Neutrophil (primary cell): ENCODE measurements at regions not wholly inside any gene's neighbourhood (a gene's known extent, or its start where the extent isn't known, plus 50 kb on each side); places are given as distances from the start of the nearest gene placed in this dataset.

Experiments used
- H3K27ac ChIP-seq: fragments of 200-600 bp; sonication (generic); 2 replicates; pipeline ENCODE4 v1.5.1; 2016; ENCODE audit warnings: mild to moderate bottlenecking, moderate library complexity
- H3K27me3 ChIP-seq: fragments of 200-600 bp; sonication (generic); 2 replicates; pipeline ENCODE4 v1.6.0; 2016; ENCODE audit warnings: mild to moderate bottlenecking
- H3K36me3 ChIP-seq: fragments of 200-600 bp; sonication (generic); 2 replicates; pipeline ENCODE4 v1.5.1; 2017
- H3K4me1 ChIP-seq, 2 experiments: fragments of 200-600 bp in 1 of 2; sonication (generic) in 1 of 2; 1 replicate in 1 of 2; 2 replicates in 1 of 2; pipeline versions ENCODE4 v1.5.1 to v1.6.1; 2013 to 2016; ENCODE audit warnings: low read depth in 1 of 2, low read length in 1 of 2, mild to moderate bottlenecking in 1 of 2, moderate library complexity in 1 of 2; ENCODE audit not compliant: control insufficient read depth in 1 of 2, insufficient read depth in 1 of 2
- H3K4me3 ChIP-seq, 2 experiments: fragments of 200-600 bp in 1 of 2; sonication (generic) in 1 of 2; 1 replicate in 1 of 2; 2 replicates in 1 of 2; pipeline ENCODE4 v1.5.1; 2013 to 2016; ENCODE audit warnings: low read depth in 1 of 2, low read length in 1 of 2, mild to moderate bottlenecking in 1 of 2, moderate library complexity in 1 of 2
- H3K9me3 ChIP-seq: fragments of 200-600 bp; sonication (generic); 2 replicates; pipeline ENCODE4 v1.5.1; 2016
- TF ChIP-seq, protein P1 (sequence below): fragments of 200-600 bp; sonication (generic); IDR thresholded peaks from 2 replicates; pipeline ENCODE4 v1.5.1; 2016; ENCODE audit warnings: antibody characterized with exemption

DNA sequence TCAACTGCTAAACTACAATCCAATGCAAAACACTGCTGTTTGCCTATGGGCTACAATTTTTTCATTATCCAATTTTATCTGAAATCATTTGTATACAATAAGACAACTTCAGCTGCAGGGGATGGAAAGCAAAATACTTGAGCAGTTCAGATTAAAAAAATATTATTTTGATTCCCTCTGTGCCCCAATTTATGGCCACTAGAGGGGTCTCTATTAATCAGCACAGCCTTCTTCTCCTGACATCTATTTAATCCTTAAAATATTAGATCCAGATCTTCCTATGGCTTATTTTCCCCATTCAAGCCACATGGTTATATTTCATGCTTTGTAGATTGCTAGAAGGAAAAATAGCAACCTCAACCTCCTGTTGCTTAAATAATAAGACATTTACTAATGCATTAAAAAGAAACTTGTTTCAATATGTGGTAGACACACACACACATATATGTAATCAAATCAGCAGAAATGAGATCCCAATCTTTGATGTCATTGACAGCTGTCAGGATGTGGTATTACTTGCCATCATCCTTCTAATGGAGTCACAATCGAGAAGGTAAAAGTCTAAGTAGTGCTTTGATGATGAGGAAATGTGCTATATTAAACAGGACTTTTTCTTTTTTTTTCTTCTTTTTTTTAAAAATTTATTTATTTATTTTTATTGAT is 104.2 kb downstream of the P2RY1 start:
- Histone ChIP-seq H3K4me3 (no peak overlapping the region), H3K27me3 (no peaks in the 10 kb centered on the region), H3K36me3 (no peaks in the 10 kb centered on the region), H3K27ac (no peak overlapping the region), H3K4me1 (no peaks in the 10 kb centered on the region), H3K9me3 (no peaks in the 10 kb centered on the region)
- TF ChIP-seq, protein P1, sequence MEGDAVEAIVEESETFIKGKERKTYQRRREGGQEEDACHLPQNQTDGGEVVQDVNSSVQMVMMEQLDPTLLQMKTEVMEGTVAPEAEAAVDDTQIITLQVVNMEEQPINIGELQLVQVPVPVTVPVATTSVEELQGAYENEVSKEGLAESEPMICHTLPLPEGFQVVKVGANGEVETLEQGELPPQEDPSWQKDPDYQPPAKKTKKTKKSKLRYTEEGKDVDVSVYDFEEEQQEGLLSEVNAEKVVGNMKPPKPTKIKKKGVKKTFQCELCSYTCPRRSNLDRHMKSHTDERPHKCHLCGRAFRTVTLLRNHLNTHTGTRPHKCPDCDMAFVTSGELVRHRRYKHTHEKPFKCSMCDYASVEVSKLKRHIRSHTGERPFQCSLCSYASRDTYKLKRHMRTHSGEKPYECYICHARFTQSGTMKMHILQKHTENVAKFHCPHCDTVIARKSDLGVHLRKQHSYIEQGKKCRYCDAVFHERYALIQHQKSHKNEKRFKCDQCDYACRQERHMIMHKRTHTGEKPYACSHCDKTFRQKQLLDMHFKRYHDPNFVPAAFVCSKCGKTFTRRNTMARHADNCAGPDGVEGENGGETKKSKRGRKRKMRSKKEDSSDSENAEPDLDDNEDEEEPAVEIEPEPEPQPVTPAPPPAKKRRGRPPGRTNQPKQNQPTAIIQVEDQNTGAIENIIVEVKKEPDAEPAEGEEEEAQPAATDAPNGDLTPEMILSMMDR = no peak

DNA sequence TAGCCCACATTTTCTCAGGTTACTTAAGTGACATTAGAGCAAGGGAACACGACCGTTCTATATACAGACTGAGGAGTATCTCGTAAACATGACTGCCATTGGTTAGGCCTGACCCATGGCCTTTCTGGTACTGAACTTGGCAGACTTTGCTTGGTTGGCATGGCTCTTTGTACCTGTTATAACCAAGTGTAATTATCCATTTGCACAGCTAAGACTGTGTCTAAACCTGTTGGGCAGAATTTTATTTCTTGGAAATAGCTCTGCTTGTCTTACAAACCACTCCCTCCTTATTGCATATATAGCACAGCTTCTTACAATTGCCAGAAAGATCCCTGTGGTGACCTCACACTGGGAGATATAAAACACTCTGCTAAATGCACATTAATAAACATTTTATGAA is 106.9 kb downstream of the P2RY1 start:
- Histone ChIP-seq H3K27me3 (no peaks in the 10 kb centered on the region), H3K27ac (no peak overlapping the region), H3K4me1 (no peaks in the 10 kb centered on the region), H3K4me3 (no peak overlapping the region), H3K9me3 (no peaks in the 10 kb centered on the region), H3K36me3 (no peaks in the 10 kb centered on the region)
- TF ChIP-seq, protein P1 = no peak

GRCh38 chr3:152942366-152942765 is 107.4 kb downstream of the P2RY1 start:
- Histone ChIP-seq H3K9me3 (no peaks in the 10 kb centered on the region), H3K27me3 (no peaks in the 10 kb centered on the region), H3K27ac (no peak overlapping the region), H3K36me3 (no peaks in the 10 kb centered on the region), H3K4me1 (no peaks in the 10 kb centered on the region), H3K4me3 (no peak overlapping the region)
- TF ChIP-seq, protein P1 = no peak

DNA sequence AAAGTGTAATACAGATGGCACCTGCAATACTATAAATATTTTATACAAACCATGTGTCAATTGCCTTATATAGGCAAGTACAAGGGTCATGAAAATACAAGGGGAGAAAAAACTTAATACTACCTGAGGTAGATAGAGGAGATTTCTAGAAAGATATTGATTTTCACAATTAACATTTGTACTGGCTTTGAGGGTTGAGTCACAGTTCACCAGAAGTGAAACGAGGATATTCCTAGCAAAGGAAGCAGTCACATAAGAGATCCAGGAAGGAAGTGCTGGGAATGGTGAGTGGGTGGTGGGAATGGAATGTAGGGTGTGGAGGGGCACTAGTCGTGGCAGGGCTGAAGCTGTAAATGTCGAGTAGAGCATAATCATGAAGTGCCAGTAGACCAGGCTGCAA is 108.7 kb downstream of the P2RY1 start:
- TF ChIP-seq, protein P1 = no peak
- H3K4me1 ChIP-seq = no peaks in the 10 kb centered on the region
- no peaks in the 10 kb centered on the region for H3K27me3 ChIP-seq
- no peaks in the 10 kb centered on the region for H3K36me3 ChIP-seq
- H3K4me3 ChIP-seq = no peak overlapping the region
- H3K9me3 ChIP-seq = no peaks in the 10 kb centered on the region
- no peak overlapping the region for H3K27ac ChIP-seq

- no peaks in the 10 kb centered on the region for H3K4me1 ChIP-seq
- H3K36me3 ChIP-seq = no peaks in the 10 kb centered on the region
- TF ChIP-seq, protein P1 = no peak
- H3K4me3 ChIP-seq = no peak overlapping the region
- no peak overlapping the region for H3K27ac ChIP-seq
- no peaks in the 10 kb centered on the region for H3K9me3 ChIP-seq
- no peaks in the 10 kb centered on the region for H3K27me3 ChIP-seq
Observed at GRCh38 chr3:152944671-152945070, 109.7 kb downstream of the P2RY1 start.

- no peaks in the 10 kb centered on the region for H3K36me3 ChIP-seq
- H3K27ac ChIP-seq = no peak overlapping the region
Observed at GRCh38 chr3:152945556-152945955, 110.6 kb downstream of the P2RY1 start.

More at GRCh38 chr3:152945556-152945955, 110.6 kb downstream of the P2RY1 start:
- no peaks in the 10 kb centered on the region for H3K9me3 ChIP-seq
- H3K27me3 ChIP-seq = no peaks in the 10 kb centered on the region
- no peaks in the 10 kb centered on the region for H3K4me1 ChIP-seq
- H3K4me3 ChIP-seq = no peak overlapping the region
- TF ChIP-seq, protein P1 = no peak
